Coronary artery (tissue), 2 donors: ENCODE measurements at regions not wholly inside any gene's neighbourhood (a gene's known extent, or its start where the extent isn't known, plus 50 kb on each side); places are given as distances from the start of the nearest gene placed in this dataset.

Source experiments
- DNase-seq: peaks from one replicate; pipeline ENCODE4 v3.0.0-alpha.2; 2017; ENCODE audit warnings: low spot score
- H3K27ac ChIP-seq, 2 donors: fragments of 200-600 bp; sonication (generic); one replicate each; pipeline ENCODE4 v1.5.1; 2016 to 2019
- H3K4me3 ChIP-seq: fragments of 200-600 bp; sonication (generic); 2 replicates; pipeline ENCODE4 v1.5.1; 2016; ENCODE audit warnings: mild to moderate bottlenecking, moderate library complexity
- CTCF ChIP-seq: fragments of 200-600 bp; sonication (generic); IDR thresholded peaks from one replicate; pipeline ENCODE4 v1.5.1; 2019; ENCODE audit warnings: antibody characterized with exemption

DNA sequence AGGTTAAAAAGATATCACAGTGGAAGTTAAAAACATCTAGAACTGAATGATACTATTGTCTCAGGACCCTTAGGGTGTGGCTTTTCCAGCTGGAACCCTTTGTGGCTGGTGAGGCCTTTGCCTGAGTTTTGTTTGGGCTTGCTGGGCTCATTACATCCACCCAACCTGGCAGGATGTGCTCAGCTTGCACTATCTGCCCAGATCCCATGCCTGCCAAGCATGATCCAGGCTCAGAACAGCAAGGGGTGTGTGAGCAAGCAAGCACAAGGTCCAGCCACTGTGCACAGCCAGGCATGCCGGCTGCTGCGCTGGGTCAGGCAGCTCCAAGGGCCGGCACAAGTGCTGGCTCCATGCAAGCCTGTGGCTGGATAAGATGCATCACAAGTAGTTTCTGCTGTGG lies 512.7 kb upstream of the CDIN1 start:
- H3K27ac ChIP-seq, result no peak overlapping the region
- TF ChIP-seq CTCF, result no peak
- no peak overlapping the region for H3K4me3 ChIP-seq
- no peak for DNase-seq

DNA sequence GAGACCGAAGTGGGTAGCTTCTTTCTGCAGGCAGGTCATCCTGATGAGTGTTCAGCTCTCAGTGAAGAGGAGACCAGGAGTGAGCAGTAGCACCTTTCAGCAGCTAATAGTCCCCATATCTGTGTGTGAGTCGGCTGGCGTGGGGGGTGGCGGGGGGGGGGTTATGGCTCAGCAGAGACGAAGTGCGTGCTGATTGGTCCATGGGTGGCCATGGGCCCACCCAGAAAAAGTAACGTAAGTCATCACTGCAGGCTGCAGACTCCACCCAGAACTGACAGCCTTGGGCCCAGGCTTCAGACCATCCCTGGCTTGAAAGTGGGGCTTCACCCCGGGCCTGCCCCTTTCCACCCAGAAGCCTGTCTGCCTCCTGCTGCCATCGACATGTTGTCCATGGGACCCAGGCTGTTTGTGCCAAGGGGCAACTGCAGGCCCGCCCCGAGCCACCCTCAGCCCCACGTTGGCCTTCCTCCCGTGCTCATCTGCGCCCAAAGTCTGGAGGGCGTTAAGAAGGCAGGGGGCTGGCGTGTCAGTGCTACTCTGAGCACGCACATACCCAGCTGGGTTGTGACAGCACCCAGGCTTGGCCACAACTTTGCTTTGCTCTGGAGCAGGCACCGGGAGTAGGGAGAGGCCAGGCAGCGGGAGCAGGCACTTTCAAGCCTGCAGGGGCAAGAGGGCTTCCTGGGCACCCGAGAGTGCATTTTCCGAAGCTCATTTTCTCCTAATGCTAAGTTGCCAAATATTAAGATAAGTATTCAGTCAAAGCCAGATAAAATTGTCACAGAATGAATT lies 511.7 kb upstream of the CDIN1 start:
- DNase-seq, result no peak
- Histone ChIP-seq H3K27ac (no peak overlapping the region), H3K4me3 (no peak overlapping the region)
- no peak for TF ChIP-seq CTCF

DNA sequence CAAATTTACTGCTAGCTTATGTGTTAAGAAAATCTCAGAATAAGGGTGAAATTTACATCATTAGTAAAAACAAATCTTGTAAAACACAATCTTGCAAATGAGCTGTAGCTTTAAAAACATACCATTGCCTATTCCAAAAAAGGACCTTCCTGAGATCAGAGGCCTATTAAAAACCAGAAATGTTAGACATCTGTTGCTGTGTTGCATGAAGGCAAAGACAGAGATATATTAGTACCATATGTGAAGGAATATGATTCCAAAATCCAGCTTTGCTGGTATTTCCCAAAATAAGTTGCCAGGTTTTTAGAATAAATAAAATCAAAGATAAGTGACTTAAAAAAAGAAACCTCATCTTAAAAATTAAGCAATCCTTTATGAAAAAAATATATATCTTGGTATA lies 504.1 kb upstream of the CDIN1 start:
- H3K4me3 ChIP-seq, result no peak overlapping the region
- no peak for TF ChIP-seq CTCF
- H3K27ac ChIP-seq, result no peak overlapping the region
- DNase-seq, result no peak

DNA sequence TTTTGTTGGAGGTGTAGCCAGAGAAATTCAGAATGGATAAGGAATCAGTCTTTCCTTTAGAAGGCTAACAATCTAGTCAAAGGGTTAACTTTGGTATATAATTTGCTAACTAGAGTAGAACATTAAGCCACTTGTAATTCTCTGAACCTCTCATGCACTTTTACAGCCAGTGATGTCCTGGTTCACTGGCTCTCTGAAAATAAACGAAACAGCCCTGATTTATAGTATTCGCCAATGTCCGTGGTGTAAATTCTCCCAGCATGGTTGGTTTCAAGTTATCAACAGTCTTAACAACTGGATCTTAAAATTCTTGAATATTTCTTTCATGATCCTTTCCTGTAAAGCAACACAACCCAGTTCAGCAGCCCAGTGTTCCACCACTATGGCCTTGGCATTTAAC lies 500.4 kb upstream of the CDIN1 start:
- no peak overlapping the region for H3K27ac ChIP-seq
- no peak overlapping the region for H3K4me3 ChIP-seq
- TF ChIP-seq CTCF, result no peak
- DNase-seq, result no peak

DNA sequence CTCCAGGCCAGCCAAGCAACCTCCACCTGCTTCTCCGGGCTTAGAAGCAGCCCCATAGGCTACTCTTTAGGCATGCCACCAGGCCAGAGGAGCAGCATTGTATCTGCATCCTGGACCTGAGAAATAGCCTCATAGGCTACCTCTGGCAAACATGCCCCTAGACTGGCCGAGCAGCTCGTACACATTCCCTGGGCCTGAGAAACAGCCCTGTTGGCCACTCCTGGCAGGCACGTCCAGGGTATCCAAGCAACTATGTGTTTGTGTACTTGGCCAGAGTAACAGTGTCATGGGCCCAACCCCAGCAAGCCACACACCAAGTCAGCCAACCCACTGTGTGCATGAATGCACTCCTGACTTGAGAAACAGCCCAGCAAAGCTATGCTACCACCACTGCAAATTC lies 498.7 kb upstream of the CDIN1 start:
- Histone ChIP-seq H3K4me3 (no peak overlapping the region), H3K27ac (no peak overlapping the region)
- no peak for DNase-seq
- no peak for TF ChIP-seq CTCF

GRCh38 chr15:36090286-36090946 lies 489.0 kb upstream of the CDIN1 start:
- TF ChIP-seq CTCF, result no peak
- no peak overlapping the region for H3K4me3 ChIP-seq
- no peak overlapping the region for H3K27ac ChIP-seq
- DNase-seq, result no peak
